ENCODE measurements at regions not wholly inside any gene's neighbourhood (a gene's known extent, or its start where the extent isn't known, plus 50 kb on each side); places are given as distances from the start of the nearest gene placed in this dataset.

DNA sequence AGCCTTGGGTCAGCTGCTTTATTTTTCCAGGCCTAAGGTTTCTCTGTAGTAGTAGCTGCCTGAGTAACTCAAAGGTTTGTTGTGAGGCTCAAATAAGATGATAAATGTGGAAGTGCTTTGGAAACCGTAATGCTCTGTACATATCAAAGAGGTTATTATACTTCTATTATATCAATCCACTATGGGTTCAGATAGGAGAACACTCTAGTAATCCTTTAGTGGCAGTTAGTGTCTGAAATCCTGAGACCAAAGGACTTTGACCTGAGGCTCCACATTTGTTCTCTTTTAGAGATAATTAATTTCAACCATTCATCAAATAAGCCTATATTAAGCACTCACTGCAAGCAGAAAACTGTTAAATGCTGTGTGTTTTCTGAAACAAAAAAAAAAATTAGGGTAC lies 128.6 kb upstream of the BCL6 start:
- intact Hi-C loops (cut with micrococcal nuclease): no loop called here
- Histone ChIP-seq H3K27me3 (ENCODE audit: low read depth) (no peaks in the 10 kb centered on the region), H3K4me3 (no peak overlapping the region), H3K9me3 (replicated peaks) (no peaks in the 10 kb centered on the region), H3K27ac (replicated peaks) (no peak overlapping the region), H3K36me3 (no peaks in the 10 kb centered on the region), H3K4me1 (no peaks in the 10 kb centered on the region)
- DNase-seq: no peak
- TF ChIP-seq, protein P1, sequence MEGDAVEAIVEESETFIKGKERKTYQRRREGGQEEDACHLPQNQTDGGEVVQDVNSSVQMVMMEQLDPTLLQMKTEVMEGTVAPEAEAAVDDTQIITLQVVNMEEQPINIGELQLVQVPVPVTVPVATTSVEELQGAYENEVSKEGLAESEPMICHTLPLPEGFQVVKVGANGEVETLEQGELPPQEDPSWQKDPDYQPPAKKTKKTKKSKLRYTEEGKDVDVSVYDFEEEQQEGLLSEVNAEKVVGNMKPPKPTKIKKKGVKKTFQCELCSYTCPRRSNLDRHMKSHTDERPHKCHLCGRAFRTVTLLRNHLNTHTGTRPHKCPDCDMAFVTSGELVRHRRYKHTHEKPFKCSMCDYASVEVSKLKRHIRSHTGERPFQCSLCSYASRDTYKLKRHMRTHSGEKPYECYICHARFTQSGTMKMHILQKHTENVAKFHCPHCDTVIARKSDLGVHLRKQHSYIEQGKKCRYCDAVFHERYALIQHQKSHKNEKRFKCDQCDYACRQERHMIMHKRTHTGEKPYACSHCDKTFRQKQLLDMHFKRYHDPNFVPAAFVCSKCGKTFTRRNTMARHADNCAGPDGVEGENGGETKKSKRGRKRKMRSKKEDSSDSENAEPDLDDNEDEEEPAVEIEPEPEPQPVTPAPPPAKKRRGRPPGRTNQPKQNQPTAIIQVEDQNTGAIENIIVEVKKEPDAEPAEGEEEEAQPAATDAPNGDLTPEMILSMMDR (IDR thresholded peaks at IDR 0.05; ENCODE audit: borderline replicate concordance): no peak

DNA sequence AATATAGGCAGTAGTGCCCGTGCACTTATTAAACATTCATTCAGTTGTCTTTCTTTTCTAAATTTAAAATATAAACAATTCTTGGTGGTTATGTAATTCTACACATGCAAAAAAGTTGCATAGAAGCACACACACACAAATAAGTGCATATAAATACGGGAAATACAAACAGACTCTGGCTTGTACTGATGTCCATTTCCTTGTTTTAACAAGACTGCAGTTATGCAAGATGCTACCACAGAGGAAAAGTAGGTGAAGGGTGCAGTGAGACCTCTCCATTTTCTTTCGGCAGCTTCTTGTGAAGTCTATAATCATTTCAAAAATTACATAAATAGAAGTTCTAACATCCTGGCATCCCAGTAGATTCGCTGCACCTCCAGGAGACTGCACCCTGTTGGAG lies 130.6 kb upstream of the BCL6 start:
- H3K9me3 ChIP-seq (replicated peaks): no peaks in the 10 kb centered on the region
- TF ChIP-seq, protein P1 (IDR thresholded peaks at IDR 0.05; ENCODE audit: borderline replicate concordance): no peak
- H3K4me1 ChIP-seq: no peaks in the 10 kb centered on the region
- no peak overlapping the region for H3K4me3 ChIP-seq
- H3K27me3 ChIP-seq (ENCODE audit: low read depth): no peaks in the 10 kb centered on the region
- no peaks in the 10 kb centered on the region for H3K36me3 ChIP-seq
- DNase-seq: no peak
- intact Hi-C loops (cut with micrococcal nuclease): no loop called here
- no peak overlapping the region for H3K27ac ChIP-seq (replicated peaks)

DNA sequence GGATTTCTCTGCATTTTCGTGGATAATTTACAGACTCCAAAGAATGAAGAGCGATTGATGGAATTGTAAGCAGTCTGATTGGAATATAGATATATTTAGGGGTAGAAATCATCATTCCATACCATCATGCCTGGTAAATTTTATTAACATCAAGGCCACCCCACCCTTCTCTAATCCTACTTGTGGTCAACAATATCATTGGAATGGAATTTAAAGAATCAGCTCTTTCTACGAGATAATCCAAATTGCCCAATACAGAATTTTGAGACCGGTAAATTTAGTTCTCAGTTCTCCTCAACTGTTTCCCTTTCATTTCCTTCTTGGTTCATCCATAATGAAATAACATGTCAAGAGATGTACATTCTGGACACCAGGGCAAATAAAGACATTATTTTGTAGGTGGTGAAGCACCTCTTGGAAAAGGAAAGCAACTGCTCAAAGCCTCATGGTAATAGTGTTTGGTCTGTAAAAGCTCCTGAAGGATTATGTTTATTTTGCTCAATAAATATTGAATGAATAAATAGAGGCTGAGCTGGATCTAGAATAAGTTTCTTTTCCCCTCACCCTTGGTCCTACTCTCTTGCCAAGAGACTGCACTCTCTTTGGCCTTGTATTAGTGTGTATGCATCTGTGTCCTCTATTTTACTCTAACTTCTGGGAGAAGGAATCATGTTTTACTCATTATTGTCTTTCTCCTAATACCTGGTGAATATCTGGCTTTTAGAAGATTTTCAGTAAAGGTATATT lies 133.7 kb upstream of the BCL6 start:
- no peaks in the 10 kb centered on the region for H3K27me3 ChIP-seq (ENCODE audit: low read depth)
- no peak overlapping the region for H3K27ac ChIP-seq (replicated peaks)
- TF ChIP-seq, protein P1 (IDR thresholded peaks at IDR 0.05; ENCODE audit: borderline replicate concordance): no peak
- DNase-seq: no peak
- H3K36me3 ChIP-seq: no peaks in the 10 kb centered on the region
- no peaks in the 10 kb centered on the region for H3K4me1 ChIP-seq
- intact Hi-C loops (cut with micrococcal nuclease): no loop called here
- no peaks in the 10 kb centered on the region for H3K9me3 ChIP-seq (replicated peaks)
- H3K4me3 ChIP-seq: no peak overlapping the region

DNA sequence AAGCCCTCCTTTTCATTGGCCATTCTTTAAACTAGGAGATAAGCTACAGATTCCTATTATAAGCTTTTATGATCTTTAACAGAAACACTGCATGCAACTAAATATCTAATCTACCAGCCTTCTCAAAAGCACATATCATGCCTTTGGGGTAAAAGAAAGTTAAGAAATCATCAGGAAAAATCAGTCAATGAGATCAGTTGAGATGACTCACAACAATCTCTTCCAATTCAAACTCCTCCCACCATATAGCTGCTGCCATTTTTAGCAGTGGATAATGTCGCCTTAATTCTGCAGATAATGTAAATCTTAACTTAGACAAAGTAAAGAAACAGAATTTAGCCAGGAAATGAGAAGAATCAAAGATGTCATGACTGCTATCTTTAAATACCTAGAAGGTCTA lies 135.2 kb upstream of the BCL6 start:
- no peak for DNase-seq
- H3K4me3 ChIP-seq: no peak overlapping the region
- no peaks in the 10 kb centered on the region for H3K36me3 ChIP-seq
- no peaks in the 10 kb centered on the region for H3K4me1 ChIP-seq
- no peaks in the 10 kb centered on the region for H3K9me3 ChIP-seq (replicated peaks)
- TF ChIP-seq, protein P1 (IDR thresholded peaks at IDR 0.05; ENCODE audit: borderline replicate concordance): no peak
- H3K27me3 ChIP-seq (ENCODE audit: low read depth): no peaks in the 10 kb centered on the region
- H3K27ac ChIP-seq (replicated peaks): no peak overlapping the region
- intact Hi-C loops (cut with micrococcal nuclease): no loop called here

DNA sequence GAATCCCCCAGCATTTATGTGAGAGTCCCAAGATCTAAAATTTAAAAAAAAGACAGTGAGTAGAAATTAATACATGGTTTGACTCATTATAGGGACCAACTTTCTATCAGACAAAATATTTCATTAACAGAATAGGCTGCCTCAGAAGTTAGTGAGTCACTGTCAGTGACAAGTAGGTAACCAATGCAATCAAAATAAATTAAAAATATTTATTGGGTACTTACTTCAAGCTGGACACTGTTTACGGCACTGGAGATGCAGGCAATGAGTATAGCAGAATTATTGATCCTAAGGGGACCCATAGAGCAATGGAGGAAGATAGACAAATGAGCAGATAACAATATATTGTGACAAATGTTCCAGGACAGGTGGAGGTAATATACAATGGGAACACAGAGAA lies 135.6 kb upstream of the BCL6 start:
- Histone ChIP-seq H3K4me3 (no peak overlapping the region), H3K27me3 (ENCODE audit: low read depth) (no peaks in the 10 kb centered on the region), H3K36me3 (no peaks in the 10 kb centered on the region), H3K4me1 (no peaks in the 10 kb centered on the region), H3K9me3 (replicated peaks) (no peaks in the 10 kb centered on the region), H3K27ac (replicated peaks) (no peak overlapping the region)
- TF ChIP-seq, protein P1 (IDR thresholded peaks at IDR 0.05; ENCODE audit: borderline replicate concordance): no peak
- no peak for DNase-seq
- intact Hi-C loops (cut with micrococcal nuclease): no loop called here

Data from left ventricle myocardium inferior (tissue), 1 donor.